ENCODE measurements at regions not wholly inside any gene's neighbourhood (a gene's known extent, or its start where the extent isn't known, plus 50 kb on each side); places are given as distances from the start of the nearest gene placed in this dataset.

- Mint-ChIP-seq H3K27ac (no peak overlapping the region), H3K4me1 (no peaks in the 10 kb centered on the region), H3K27me3 (ENCODE audit: insufficient read depth) (peaks cover 3% of the 10 kb centered on the region), H3K4me3 (no peak overlapping the region), H3K9me3 (peaks cover 56% of the 10 kb centered on the region), H3K36me3 (ENCODE audit: low read depth) (peaks cover 3% of the 10 kb centered on the region)
- 67 to 87% methylated on average over 1 of the region's 1 CpG for WGBS, 2 experiments (ENCODE audit: insufficient coverage in 1 of 2, insufficient read length in 1 of 2)
- no peak for DNase-seq
- H3K27ac ChIP-seq (ENCODE audit: low read depth, low read length): no peak overlapping the region
- no peak overlapping the region for H3K4me3 ChIP-seq (ENCODE audit: low read length)
- peaks cover 74% of the 10 kb centered on the region for H3K9me3 ChIP-seq (ENCODE audit: control insufficient read depth, low read length)
- H3K9ac ChIP-seq (ENCODE audit: extremely low read depth, low read length, poor library complexity, severe bottlenecking): no peak overlapping the region
- TF ChIP-seq CTCF (conservative IDR thresholded peaks at IDR 0.05): no peak
- no peaks in the 10 kb centered on the region for H3K36me3 ChIP-seq (ENCODE audit: control insufficient read depth, insufficient read depth, low read length)
- no peaks in the 10 kb centered on the region for H3K4me1 ChIP-seq (ENCODE audit: control insufficient read depth, insufficient read depth, low read length)
- no peaks in the 10 kb centered on the region for H3K27me3 ChIP-seq (ENCODE audit: control insufficient read depth, insufficient read depth, low read length, poor library complexity, severe bottlenecking)
Observed at GRCh38 chr3:107172411-107172810, 204.8 kb upstream of the CCDC54 start.

GRCh38 chr3:107184375-107184774 is 192.9 kb upstream of the CCDC54 start:
- no peak overlapping the region for H3K27ac ChIP-seq (ENCODE audit: low read depth, low read length)
- no peaks in the 10 kb centered on the region for H3K4me1 Mint-ChIP-seq
- no peak for DNase-seq
- no peaks in the 10 kb centered on the region for H3K27me3 Mint-ChIP-seq (ENCODE audit: insufficient read depth)
- no peak overlapping the region for H3K4me3 Mint-ChIP-seq
- no peaks in the 10 kb centered on the region for H3K4me1 ChIP-seq (ENCODE audit: control insufficient read depth, insufficient read depth, low read length)
- H3K4me3 ChIP-seq (ENCODE audit: low read length): no peak overlapping the region
- no peaks in the 10 kb centered on the region for H3K9me3 ChIP-seq (ENCODE audit: control insufficient read depth, low read length)
- no peaks in the 10 kb centered on the region for H3K36me3 ChIP-seq (ENCODE audit: control insufficient read depth, insufficient read depth, low read length)
- no peak overlapping the region for H3K9ac ChIP-seq (ENCODE audit: extremely low read depth, low read length, poor library complexity, severe bottlenecking)
- H3K9me3 Mint-ChIP-seq: no peaks in the 10 kb centered on the region
- 85 to 100% methylated on average over 2 of the region's 2 CpGs for WGBS, 2 experiments (ENCODE audit: insufficient coverage in 1 of 2, insufficient read length in 1 of 2)
- H3K36me3 Mint-ChIP-seq (ENCODE audit: low read depth): no peaks in the 10 kb centered on the region
- H3K27me3 ChIP-seq (ENCODE audit: control insufficient read depth, insufficient read depth, low read length, poor library complexity, severe bottlenecking): no peaks in the 10 kb centered on the region
- TF ChIP-seq CTCF (conservative IDR thresholded peaks at IDR 0.05): no peak
- no peak overlapping the region for H3K27ac Mint-ChIP-seq

- Histone ChIP-seq H3K4me1 (ENCODE audit: control insufficient read depth, insufficient read depth, low read length) (no peaks in the 10 kb centered on the region), H3K9me3 (ENCODE audit: control insufficient read depth, low read length) (no peaks in the 10 kb centered on the region), H3K4me3 (ENCODE audit: low read length) (no peak overlapping the region), H3K36me3 (ENCODE audit: control insufficient read depth, insufficient read depth, low read length) (no peaks in the 10 kb centered on the region), H3K9ac (ENCODE audit: extremely low read depth, low read length, poor library complexity, severe bottlenecking) (no peak overlapping the region), H3K27ac (ENCODE audit: low read depth, low read length) (no peak overlapping the region), H3K27me3 (ENCODE audit: control insufficient read depth, insufficient read depth, low read length, poor library complexity, severe bottlenecking) (no peaks in the 10 kb centered on the region)
- no peaks in the 10 kb centered on the region for H3K36me3 Mint-ChIP-seq (ENCODE audit: low read depth)
- no peaks in the 10 kb centered on the region for H3K4me1 Mint-ChIP-seq
- no peak overlapping the region for H3K4me3 Mint-ChIP-seq
- no peaks in the 10 kb centered on the region for H3K27me3 Mint-ChIP-seq (ENCODE audit: insufficient read depth)
- WGBS, 2 experiments (ENCODE audit: insufficient coverage in 1 of 2, insufficient read length in 1 of 2): 89 to 100% methylated on average over 1 to 2 of the region's 2 CpGs
- DNase-seq: no peak
- no peaks in the 10 kb centered on the region for H3K9me3 Mint-ChIP-seq
- H3K27ac Mint-ChIP-seq: no peak overlapping the region
- no peak for TF ChIP-seq CTCF (conservative IDR thresholded peaks at IDR 0.05)
Observed at GRCh38 chr3:107188262-107188661, 189.0 kb upstream of the CCDC54 start.

Data from endodermal cell (in vitro differentiated cells).